ENCODE measurements at regions not wholly inside any gene's neighbourhood (a gene's known extent, or its start where the extent isn't known, plus 50 kb on each side); places are given as distances from the start of the nearest gene placed in this dataset.
"Not testable (repeated sequence)": the region's sequence is repeated elsewhere in the genome, so short reads cannot be mapped to it uniquely, and the experiment has no call there.

DNA sequence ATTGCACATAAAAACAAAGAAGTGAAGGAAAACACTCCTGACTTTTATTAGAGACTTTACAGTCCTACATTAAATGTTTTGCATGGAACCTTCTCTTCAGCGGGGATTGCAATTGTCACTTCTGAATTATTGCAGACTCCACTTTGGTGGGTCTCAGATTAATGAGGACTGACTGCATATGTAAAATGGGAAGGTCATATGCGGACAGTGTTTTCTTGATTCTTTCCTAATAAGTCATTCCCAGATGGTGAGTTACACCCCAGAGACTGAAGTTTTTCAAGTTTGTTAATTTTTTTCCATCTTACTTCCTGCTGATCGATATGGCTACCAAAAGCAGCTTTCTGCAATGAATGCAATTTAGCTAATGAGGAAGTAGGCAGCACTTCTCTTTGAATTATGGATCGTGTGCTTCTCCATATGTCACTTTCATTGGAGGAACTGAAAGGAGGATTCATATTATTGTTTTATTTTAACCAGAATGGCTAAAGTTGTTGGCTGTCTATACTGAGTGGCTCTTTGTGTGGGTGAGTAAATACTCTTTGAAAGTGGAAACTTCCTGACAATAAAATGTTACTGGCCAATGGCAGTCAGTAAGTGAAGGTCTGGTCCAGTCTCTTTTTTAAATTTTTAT is 119.3 kb upstream of the CLNK start:
- DNase-seq: no peak

DNA sequence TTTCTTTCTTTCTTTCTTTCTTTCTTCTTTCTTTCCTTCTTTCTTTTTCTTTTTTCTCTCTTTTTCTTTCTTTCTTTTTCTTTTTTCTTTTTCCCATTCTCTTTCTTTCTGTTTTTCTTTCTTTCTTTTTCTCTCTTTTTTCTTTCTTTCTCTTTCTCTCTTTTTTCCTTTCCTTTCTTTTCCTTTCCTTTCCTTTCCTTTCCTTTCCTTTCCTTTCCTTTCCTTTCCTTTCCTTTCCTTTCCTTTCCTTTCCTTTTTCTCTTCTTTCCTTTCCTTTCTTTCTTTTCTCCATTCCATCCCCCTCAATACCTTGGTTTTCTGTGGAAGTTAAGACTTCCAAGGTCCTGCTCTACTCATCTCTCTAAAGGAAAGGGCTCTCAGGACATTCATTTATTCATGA is 102.8 kb upstream of the CLNK start:
- DNase-seq: no peak

DNA sequence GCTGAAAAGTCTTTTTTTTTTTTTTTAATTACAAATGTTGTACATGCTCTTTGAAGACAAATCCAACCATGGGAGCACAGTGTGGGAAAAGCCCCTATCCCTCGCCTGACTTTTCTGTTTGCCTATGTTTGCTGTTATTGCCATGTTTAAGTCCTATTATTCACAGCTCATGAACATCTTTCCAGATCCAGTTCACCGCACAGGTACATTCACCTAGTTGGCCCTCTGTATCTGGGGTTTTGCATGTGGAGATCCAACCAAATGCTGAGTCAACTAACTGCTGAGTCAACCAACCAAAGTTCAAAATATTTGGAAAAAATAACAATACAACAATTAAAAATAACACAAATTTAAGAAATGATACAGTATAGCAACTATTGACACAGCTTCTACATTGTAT is 100.1 kb upstream of the CLNK start:
- no peak for DNase-seq

DNA sequence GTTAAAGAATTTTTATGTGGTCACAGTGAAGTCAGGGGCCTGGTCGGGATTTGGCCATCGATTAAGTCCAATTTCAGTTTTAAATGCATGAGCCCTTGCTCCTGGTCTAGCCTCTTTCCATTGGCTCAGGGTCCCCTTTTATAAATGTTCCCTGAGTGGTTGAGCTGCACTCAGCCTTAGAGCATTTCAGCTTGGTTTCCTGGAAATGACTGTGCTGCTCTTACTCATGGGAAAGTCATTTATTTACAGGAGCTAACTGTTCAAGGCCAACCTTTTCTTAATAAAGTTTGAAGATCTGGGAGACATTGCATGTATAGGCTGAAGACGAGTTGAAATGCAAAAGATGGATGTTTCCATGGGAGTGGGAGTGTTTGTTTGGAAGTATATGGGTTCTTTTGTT is 98.8 kb upstream of the CLNK start:
- DNase-seq: no peak

DNA sequence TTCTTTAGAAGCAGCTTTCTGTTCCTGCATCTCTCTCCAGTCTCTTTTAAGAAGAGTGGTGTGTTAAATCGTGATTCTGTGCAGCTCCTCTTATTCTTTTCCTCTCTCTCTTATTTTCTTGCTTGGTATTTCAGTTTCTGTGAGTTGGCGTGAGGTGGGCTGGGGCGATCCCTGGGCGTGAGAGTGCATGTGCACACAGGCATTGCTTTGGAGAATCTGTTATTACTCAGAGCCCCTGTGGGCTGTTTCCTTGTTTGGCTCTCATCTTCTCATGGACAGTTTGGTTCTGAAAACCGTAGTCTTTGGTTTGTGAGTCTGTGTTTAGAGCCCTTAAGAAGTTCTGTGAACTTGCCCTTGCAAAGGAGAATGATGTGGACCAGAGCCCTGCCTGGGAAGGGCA is 97.2 kb upstream of the CLNK start:
- no peak for DNase-seq

DNA sequence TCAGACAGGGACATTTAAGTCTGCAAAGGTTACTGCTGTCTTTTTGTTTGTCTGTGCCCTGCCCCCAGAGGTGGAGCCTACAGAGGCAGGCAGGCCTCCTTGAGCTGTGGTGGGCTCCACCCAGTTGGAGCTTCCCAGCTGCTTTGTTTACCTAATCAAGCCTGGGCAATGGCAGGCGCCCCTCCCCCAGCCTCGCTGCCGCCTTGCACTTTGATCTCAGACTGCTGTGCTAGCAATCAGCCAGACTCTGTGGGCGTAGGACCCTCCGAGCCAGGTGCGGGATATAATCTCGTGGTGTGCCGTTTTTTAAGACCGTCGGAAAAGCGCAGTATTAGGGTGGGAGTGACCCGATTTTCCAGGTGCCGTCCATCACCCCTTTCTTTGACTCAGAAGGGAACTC is 96.2 kb upstream of the CLNK start:
- not testable (repeated sequence) for DNase-seq

DNA sequence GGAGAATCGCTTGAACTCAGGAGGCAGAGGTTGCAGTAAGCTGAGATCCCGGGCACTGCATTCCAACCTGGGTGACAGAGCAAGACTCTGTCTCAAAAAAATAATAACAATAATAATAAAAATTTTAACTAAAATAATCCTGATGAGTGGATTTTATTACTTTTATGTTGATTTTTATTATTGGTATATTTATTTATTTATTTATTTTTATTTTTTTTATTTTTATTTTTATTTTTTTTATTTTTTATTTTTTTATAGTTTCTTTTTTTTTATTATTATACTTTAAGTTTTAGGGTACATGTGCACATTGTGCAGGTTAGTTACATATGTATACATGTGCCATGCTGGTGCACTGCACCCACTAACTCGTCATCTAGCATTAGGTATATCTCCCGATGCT is 90.6 kb upstream of the CLNK start:
- not testable (repeated sequence) for DNase-seq

DNA sequence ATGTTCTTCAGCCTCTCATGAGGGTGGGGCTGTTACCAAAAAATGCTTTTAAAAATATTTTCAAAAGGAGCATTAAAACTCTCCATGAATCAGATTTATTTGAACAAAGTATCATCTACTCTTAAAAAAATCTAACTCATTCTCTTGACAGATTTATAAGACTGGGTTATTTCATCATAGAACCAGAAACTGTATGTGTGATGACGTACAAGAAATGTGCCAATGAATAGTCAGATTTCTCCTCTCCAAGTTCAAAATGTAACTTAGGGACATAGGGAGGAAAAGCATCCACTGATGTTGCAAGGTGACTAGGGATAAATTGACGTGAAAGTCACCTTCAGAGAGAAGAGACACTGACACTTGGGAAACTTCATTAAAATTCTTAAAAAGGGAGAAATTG is 89.1 kb upstream of the CLNK start:
- DNase-seq: no peak

DNA sequence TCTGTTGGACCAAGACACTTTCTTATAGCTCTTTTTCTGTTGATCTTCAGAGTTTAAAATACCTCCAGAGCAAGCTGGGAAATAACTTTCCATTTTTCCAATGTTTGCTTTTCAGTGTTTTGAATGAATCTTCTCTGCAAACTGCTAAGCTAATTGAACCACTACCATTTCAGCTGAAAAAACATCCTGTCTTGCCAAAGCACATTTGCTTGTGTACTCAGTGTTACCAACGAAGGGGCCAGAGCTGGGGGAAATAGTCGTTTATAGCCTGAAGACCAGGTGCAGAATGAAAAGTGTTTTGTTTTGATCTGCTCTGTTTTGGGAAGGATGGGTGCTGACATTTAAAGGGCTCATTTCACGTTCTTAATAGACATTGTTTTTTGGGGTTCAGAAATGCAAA is 88.4 kb upstream of the CLNK start:
- peak; percentile 61 for DNase-seq

DNA sequence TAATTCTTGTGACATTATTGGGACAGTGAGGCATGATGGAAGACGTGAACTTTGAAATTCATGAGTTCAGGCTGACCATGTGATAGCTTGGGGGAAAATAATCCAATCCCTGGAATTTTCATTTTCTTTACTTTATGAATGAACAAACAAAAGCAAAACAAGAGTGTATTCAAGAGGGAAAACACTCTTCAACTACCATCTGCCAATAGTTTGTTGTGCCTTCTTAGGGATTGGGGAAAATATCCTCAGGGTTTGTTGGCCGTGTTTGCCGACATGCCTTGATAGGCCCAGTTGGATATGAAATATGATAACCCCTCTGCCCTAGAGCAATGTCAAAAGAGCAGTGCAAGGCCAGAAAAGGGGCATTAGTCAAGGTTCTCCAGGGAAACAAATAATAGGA is 80.8 kb upstream of the CLNK start:
- DNase-seq: no peak

DNA sequence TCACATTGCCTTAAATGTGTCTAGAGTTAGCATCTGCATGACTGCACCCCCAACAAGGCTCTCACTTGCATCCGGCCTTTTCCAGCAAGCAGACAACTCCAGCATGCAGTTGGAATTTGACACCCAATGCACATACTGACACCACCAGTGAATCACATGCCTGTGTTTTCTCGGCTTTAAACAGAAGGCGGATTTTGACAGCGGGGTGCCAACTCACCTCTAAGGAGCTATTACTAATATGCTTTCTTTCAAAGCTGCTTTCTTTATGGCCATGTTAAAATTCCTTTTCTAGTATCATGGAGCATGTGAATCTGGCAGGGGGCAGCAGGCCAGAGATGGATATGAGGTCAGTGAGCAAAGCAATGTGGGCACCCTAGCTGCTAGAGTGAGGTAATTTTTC is 78.0 kb upstream of the CLNK start:
- no peak for DNase-seq

DNA sequence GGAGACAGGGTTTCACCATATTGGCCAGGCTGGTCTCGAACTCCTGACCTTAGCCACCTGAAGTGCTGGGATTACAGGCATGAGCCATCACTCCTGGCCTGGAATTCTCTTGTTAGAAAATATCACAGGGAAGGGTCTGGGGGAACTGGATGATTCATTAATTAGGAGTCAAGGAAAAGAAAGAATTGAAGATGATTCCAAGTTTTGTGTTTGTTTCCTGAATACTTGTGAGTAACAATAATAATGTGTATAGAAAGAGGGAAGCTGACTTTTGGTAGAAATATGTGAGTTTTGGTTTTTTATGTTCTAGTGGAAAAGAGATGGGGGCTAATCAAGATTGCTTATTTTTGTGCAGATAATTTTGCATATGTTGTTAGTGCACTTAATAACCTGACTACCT is 77.3 kb upstream of the CLNK start:
- no peak for DNase-seq

DNA sequence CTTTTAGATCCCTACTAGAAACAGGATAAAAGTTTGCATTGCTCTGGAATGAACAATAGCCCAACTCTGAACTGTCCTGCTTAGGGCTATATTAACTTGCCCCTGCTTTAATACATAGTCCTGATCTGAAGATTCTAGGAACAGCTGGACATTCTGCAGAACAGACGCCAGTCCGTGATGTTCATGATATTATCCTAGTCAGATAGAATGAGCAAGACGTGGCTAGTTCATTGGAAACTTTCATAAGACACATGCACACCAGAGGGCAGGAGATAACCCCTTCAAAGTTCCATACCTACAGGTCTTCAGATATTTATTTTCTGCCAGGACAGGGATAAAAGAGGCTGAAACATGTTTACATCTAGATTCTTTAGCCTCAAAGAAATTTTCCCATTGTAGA is 75.5 kb upstream of the CLNK start:
- no peak for DNase-seq

DNA sequence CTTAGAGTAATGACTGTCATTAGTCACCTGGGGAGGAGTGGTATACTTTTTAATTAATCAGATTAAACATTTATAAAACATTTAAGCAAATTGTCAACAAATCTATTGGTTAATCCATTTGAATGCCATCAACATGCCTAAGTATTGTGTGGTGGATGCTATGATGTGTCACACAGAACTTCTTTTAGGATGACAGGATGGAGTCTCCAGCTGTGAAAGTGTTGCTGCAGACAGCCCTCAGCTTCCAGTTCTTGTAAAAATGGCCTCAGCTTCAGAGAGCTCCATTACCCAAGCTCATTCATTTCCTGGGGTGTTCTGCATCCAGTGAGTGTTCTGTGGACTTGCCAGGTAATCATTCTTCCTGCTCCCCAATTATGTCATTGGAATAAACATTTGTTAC is 74.3 kb upstream of the CLNK start:
- no peak for DNase-seq

DNA sequence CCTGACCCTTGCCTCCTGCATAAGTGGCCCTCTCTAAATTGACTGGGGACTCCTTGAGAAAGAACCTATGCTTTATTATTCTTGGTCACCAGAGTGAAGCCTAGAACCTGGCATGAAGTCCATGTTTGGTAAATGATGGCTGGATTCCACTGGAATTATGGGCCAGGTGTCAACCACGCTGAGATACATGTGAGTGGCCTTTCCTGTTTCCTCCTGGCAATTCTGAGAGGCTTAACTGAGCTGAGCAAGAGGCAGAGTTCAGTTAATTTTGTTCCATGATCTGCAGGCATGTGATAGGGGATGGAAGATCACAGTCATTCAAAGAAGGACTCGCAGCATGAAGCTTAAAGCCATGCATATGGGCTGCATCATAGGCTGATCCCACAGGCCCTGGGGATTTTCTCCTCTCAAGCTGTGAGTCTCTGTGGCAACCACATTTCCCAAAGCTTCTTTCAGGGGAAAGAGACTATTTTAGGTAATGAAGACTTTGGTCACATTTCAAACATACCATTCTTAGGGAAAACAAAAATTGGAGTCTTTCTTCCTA is 69.4 kb upstream of the CLNK start:
- no peak for DNase-seq

DNA sequence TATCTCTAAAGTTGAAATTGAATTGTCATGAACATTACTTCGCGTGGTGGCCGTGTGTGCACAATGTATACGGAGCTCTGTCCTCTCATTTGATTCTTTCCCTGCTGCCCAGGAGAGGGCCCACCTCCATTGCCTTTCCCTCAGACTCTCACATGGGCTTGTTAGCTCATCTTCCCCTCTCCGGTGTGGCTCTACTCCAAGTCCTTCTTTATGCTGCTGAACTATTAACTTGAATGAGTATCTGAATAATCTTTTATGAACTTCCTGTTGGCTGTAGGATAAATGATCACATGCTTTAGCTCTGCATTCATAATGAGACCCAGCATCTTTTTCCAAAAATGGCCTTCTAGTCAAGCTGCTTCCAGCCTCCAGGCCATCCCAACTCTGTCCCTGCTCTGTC is 68.8 kb upstream of the CLNK start:
- DNase-seq: no peak

DNA sequence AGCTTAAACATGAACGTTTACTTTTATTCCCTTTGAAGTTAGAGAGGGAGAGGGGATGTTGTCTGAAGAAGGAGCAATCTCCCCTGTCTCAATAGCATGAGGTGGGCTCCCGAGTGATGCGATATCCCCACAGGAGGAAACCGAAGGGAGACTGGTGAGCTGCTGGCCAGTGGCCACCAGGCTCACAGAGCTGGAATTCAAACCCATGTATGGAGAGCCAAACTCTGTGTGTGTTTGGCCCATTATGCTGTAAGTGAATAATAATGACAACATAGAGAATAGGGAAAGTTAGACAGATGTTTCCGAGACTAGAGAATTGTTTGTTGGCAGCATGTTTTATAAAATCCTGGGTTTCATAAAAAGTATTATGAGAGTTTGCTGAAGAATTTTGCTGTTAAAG is 66.1 kb upstream of the CLNK start:
- DNase-seq: no peak

DNA sequence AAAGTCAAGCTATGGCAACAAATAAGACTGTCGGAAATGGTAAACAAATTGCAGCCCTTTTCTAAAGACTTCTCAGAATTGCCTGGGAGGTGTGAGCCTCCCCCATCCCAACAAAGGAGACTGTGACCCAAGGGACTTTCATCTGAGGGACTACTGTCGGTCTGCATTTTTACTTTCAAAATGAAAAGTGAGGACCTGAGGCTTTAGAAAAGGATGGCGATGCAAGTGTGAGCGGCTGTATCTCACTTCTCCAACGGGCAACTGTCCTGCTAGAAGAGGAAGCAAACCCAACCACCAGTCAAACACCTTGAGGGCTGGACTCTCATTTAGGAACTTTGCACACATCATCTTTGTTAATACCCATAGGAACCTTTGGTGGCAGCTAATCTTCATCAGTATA is 62.6 kb upstream of the CLNK start:
- no peak for DNase-seq

DNA sequence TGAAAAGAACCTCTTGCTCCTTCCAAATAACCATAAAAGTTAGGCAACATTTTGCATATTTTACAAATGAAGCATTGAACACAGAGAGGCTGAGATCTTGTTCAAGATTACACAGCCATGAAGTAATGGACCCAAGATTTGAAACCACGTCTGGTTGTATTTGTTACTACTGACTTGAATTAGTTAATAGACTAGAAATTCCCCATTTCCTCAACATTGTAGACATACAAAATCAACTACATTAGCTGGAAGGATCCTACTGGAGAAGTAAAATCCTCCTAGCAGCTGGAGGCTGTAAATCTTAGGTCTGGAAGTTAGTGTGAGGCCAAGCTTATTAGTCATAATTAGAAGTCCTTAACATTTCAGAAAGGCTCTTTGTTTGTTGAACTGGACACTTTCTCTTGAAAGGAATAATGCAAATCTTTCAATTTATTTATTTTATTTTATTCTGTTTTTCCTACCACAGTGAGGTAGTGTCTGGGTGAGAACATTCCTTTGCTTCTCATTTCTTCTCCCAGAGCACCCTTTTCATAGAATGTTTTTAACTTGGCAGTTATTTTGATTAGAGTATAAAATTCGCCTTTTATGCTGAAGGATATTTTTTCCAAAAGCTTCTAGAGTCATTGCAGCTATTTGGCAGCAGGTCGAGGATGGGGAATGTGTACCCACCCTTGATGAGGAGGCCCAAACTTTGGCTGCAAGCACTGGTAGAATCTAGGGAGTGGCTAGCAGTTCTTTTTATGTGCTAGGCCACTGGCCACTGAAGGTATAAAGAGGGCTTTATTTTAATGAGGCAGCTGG is 62.0 kb upstream of the CLNK start:
- DNase-seq: no peak

DNA sequence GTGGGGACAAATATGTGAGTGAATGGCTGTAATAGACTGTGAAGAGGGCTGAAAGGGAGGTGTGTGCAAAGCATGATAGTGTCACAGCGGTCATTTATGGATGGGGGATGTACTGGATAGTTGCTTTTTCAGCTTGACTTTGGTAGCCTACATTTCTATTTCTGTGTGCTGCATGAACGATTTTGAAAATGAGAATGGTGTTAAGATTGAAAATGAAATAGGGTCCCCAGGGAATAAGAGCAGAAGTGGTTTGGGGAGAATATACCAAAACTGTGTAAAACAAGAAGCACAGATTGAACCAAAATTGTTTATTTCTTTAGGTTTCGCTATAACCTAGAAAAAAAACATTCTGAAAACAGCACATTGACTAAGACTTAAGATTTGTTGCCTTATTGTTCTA is 58.8 kb upstream of the CLNK start:
- no peak for DNase-seq

DNA sequence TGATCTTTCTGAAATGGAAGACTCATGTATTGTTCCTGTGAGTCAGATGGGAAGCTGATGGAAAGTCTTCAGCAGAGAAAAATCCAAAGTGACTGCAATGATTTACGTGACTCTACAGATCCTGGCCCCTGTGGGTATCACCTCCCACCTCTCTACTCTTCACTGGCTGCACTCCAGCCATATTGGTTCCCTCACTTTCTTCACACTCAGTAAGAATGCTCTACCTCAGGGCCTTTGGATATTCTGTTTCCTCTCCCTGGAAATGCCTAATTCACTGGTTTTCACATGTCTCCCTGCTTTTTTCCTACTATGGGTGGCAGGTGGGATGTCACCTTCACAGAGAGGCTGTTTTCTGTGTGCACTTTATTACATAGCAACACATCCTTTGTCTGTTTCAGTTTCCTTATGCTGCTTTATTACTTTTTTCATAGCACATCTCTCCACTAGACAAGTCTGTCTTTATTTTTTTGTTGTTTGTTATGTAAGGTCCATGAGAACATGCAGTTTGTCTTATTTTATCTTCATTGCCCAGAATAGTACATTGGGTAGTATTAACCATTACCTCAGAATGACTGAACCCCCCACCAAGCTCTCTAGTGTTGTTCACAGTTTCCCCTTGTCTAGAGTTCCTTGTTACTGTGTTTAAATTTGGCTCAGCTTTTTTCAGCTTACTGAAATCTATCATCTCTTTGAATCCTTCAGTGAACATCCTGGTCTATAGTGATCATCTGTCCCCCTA is 57.6 kb upstream of the CLNK start:
- no peak for DNase-seq

DNA sequence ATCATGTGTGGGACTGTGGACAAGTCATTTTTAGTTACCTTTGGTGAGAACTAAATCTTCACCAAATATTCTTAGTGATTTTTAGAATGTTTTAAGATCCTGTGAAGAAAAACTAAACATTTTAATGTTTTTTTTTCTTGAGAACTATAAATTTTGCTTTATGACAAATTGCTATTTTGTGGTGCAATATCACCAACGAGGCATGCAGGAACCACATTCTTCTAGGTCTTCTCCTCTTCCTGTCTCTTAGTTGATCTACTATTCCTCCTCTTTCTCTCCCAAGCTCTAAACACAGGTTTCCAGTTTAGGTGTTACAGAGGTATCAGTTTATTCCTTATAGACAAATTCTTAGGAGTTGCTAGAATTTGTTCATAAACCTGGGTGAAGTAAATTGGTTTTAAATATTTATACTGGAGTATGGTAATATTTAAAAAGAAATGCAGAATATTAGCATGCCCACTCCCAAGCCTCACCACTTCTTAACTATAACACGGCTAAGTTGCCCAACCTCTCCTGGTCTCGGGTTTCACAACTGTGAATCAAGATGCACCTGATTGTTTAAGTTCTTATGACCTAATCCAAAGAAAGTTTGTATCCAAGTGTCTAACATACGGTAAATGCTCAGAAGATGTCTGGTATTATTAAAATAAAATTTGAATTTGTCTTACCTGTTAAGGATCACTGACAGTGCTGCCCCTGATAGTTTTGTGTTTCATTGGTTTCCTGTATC is 56.5 kb upstream of the CLNK start:
- DNase-seq: no peak

DNA sequence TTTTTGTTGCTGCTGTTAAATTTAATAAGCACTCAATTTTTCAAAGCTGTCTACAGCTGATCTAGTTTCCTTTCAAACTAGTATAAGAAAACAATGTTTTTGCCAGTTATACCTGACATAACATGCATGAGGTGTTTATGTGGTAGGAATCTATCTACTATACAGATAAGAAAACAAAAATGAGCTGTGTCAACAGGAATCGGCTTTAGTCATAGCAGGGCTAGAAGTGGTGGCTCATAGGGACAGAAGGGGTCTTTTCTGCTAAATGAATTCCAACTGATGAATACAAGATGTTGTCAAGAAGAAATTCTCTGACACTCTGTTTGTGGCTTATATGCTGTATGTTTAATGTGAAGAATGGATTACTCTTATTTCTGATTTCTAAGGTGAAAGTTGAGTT is 55.7 kb upstream of the CLNK start:
- no peak for DNase-seq
